ENCODE measurements at regions not wholly inside any gene's neighbourhood (a gene's known extent, or its start where the extent isn't known, plus 50 kb on each side); places are given as distances from the start of the nearest gene placed in this dataset.

- no peak for DNase-seq
Observed at GRCh38 chr21:16020878-16021277, 291.1 kb downstream of the USP25 start.

- no peak for DNase-seq
Observed at GRCh38 chr21:16022116-16022515, 292.3 kb downstream of the USP25 start.

- no peak for DNase-seq
Observed at GRCh38 chr21:16022921-16023320, 293.1 kb downstream of the USP25 start.

GRCh38 chr21:16028142-16028541 lies 298.4 kb downstream of the USP25 start:
- DNase-seq = no peak

- no peak for DNase-seq
Observed at GRCh38 chr21:16028941-16029464, 299.2 kb downstream of the USP25 start.

- DNase-seq = no peak
Observed at GRCh38 chr21:16033193-16033592, 303.4 kb downstream of the USP25 start.

GRCh38 chr21:16034446-16035190 lies 304.8 kb downstream of the USP25 start:
- no peak for DNase-seq

- DNase-seq = no peak
Observed at GRCh38 chr21:16037421-16037955, 307.7 kb downstream of the USP25 start.

GRCh38 chr21:16040601-16041000 lies 310.8 kb downstream of the USP25 start:
- no peak for DNase-seq

GRCh38 chr21:16044676-16045075 lies 314.9 kb downstream of the USP25 start:
- no peak for DNase-seq

- DNase-seq = no peak
Observed at GRCh38 chr21:16046656-16047330, 317.0 kb downstream of the USP25 start.

- no peak for DNase-seq
Observed at GRCh38 chr21:16047904-16048303, 318.1 kb downstream of the USP25 start.

- DNase-seq = no peak
Observed at GRCh38 chr21:16055014-16055413, 325.2 kb downstream of the USP25 start.

GRCh38 chr21:16058896-16059295 lies 329.1 kb downstream of the USP25 start:
- DNase-seq = no peak

GRCh38 chr21:16059981-16060380 lies 330.2 kb downstream of the USP25 start:
- DNase-seq = no peak

GRCh38 chr21:16061194-16061593 lies 331.4 kb downstream of the USP25 start:
- no peak for DNase-seq

GRCh38 chr21:16069178-16070112 lies 339.7 kb downstream of the USP25 start:
- DNase-seq = no peak

- DNase-seq = no peak
Observed at GRCh38 chr21:16070207-16070651, 340.4 kb downstream of the USP25 start.

- no peak for DNase-seq
Observed at GRCh38 chr21:16071092-16071491, 341.3 kb downstream of the USP25 start.

- no peak for DNase-seq
Observed at GRCh38 chr21:16071761-16072160, 342.0 kb downstream of the USP25 start.

- no peak for DNase-seq
Observed at GRCh38 chr21:16072221-16072620, 342.4 kb downstream of the USP25 start.

- no peak for DNase-seq
Observed at GRCh38 chr21:16072737-16073136, 343.0 kb downstream of the USP25 start.

GRCh38 chr21:16073586-16073985 lies 343.8 kb downstream of the USP25 start:
- no peak for DNase-seq

Data from NCI-H1930 (cell line).